Progenitor cell of endocrine pancreas (in vitro differentiated cells): ENCODE measurements at regions not wholly inside any gene's neighbourhood (a gene's known extent, or its start where the extent isn't known, plus 50 kb on each side); places are given as distances from the start of the nearest gene placed in this dataset.
A peak's percentile ranks its signal among the peaks of the same experiment; 100 is the strongest.
"Not testable (repeated sequence)": the region's sequence is repeated elsewhere in the genome, so short reads cannot be mapped to it uniquely, and the experiment has no call there.

Experiments
- DNase-seq: peaks from one replicate; pipeline ENCODE4 v3.0.0; 2021; ENCODE audit warnings: low spot score; ENCODE audit not compliant: unreplicated experiment
- H3K27ac Mint-ChIP-seq: 2 replicates; pipeline ENCODE4 v1.8.0; 2021; ENCODE audit warnings: mild to moderate bottlenecking, moderate library complexity, mixed read lengths
- H3K27me3 Mint-ChIP-seq: 2 replicates; pipeline ENCODE4 v1.8.0; 2021; ENCODE audit warnings: mixed read lengths
- H3K36me3 Mint-ChIP-seq: 2 replicates; pipeline ENCODE4 v1.8.0; 2022; ENCODE audit warnings: mixed read lengths; ENCODE audit not compliant: insufficient read depth
- H3K4me1 Mint-ChIP-seq: 2 replicates; pipeline ENCODE4 v1.8.0; 2021; ENCODE audit warnings: low read depth, mixed read lengths
- H3K4me3 Mint-ChIP-seq: 2 replicates; pipeline ENCODE4 v1.8.0; 2021; ENCODE audit warnings: low read depth, mild to moderate bottlenecking, moderate library complexity, mixed read lengths
- H3K9me3 Mint-ChIP-seq: 2 replicates; pipeline ENCODE4 v1.8.0; 2021; ENCODE audit warnings: low read depth, mixed read lengths
- TF ChIP-seq, protein P1 (sequence below): fragments of 200-600 bp; sonication (generic); IDR thresholded peaks from one replicate; pipeline ENCODE4 v1.5.0; 2021; ENCODE audit warnings: antibody characterized with exemption, mild to moderate bottlenecking; ENCODE audit not compliant: unreplicated experiment

DNA sequence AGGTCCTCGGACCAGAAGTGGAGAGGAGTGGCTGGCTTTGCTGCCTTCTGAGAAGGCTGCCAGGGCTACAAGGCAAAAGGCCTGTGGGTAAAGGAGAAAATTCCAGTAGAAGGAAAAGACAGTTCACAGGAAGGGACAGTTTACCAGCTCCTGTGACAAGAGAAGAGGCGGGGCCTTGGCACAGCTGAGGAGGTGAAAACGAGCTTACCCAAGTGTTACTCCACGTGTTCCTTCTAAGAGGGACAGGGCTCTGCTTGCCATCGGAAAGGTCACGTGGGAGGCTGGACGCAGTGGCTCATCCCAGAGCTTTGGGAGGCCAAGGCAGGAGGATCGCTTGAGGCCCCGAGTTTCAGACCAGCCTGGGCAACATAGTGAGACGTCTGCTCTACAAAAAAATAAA is 129.4 kb upstream of the ZNF746 start:
- Mint-ChIP-seq H3K36me3 (no peaks in the 10 kb centered on the region), H3K4me3 (no peak overlapping the region), H3K4me1 (peaks cover 14% of the 10 kb centered on the region), H3K27ac (no peak overlapping the region), H3K27me3 (peaks cover 9% of the 10 kb centered on the region), H3K9me3 (no peaks in the 10 kb centered on the region)
- no peak for DNase-seq
- TF ChIP-seq, protein P1, sequence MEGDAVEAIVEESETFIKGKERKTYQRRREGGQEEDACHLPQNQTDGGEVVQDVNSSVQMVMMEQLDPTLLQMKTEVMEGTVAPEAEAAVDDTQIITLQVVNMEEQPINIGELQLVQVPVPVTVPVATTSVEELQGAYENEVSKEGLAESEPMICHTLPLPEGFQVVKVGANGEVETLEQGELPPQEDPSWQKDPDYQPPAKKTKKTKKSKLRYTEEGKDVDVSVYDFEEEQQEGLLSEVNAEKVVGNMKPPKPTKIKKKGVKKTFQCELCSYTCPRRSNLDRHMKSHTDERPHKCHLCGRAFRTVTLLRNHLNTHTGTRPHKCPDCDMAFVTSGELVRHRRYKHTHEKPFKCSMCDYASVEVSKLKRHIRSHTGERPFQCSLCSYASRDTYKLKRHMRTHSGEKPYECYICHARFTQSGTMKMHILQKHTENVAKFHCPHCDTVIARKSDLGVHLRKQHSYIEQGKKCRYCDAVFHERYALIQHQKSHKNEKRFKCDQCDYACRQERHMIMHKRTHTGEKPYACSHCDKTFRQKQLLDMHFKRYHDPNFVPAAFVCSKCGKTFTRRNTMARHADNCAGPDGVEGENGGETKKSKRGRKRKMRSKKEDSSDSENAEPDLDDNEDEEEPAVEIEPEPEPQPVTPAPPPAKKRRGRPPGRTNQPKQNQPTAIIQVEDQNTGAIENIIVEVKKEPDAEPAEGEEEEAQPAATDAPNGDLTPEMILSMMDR = no peak

DNA sequence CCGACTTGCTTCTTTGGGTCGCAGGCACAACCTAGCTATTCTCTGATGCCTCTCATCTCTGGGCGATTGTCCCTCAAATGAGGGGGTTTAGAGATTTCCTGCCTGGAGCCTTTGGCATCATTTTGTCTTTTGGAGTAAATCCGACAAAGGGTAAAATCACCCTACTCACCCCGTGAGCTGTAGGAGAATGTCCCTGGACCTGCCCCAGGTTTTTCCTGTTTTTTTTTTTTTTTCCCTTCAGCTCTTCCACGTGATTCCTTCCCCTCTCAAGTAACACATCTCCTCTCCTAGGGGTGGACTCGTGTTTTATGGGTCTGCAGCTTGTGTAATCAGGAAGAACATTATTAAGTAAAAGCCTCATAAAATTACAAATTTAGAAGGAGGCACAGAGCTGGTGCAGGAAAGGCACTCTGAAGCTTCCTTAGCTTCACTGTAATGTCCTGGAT is 128.4 kb upstream of the ZNF746 start:
- DNase-seq = no peak
- Mint-ChIP-seq H3K4me3 (peak overlapping the region; percentile 84), H3K36me3 (peaks cover 2% of the 10 kb centered on the region), H3K27ac (no peak overlapping the region), H3K9me3 (no peaks in the 10 kb centered on the region), H3K27me3 (peaks cover 9% of the 10 kb centered on the region), H3K4me1 (peaks cover 14% of the 10 kb centered on the region)
- TF ChIP-seq, protein P1 = no peak

DNA sequence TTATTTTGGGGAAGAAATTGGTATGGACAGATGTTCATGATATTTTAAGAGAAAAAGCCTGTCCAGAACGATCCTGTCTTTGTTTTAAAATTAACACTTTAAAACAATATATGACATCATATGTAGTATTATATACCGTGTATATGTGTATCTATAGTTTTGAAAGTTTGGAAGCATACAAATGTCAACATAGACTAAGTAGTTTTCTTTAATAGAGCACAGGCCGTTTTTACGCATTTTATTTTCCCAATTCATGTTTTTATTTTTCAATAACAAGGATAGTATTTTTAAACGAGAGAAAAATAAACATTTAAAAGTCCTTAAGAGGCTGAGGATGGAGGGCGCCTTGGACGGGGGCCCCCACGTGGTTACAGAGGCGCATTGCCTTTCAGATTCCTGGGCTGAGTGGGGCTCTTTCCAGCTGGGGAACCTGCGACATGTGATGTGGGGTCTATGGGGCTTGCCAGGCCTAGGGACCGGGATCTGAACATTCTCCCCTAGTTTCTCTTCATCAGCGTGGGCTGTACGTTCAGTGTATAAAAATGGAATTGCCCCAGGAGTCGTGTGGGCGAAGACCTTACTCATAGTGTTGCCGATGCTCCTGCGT is 127.8 kb upstream of the ZNF746 start:
- H3K4me3 Mint-ChIP-seq = peak overlapping the region; percentile 84
- H3K4me1 Mint-ChIP-seq = peaks cover 14% of the 10 kb centered on the region
- H3K27me3 Mint-ChIP-seq = peaks cover 9% of the 10 kb centered on the region
- TF ChIP-seq, protein P1 = peak; percentile 75
- peaks cover 3% of the 10 kb centered on the region for H3K36me3 Mint-ChIP-seq
- peak overlapping the region; percentile 59 for H3K27ac Mint-ChIP-seq
- no peaks in the 10 kb centered on the region for H3K9me3 Mint-ChIP-seq
- DNase-seq = peak; percentile 30

DNA sequence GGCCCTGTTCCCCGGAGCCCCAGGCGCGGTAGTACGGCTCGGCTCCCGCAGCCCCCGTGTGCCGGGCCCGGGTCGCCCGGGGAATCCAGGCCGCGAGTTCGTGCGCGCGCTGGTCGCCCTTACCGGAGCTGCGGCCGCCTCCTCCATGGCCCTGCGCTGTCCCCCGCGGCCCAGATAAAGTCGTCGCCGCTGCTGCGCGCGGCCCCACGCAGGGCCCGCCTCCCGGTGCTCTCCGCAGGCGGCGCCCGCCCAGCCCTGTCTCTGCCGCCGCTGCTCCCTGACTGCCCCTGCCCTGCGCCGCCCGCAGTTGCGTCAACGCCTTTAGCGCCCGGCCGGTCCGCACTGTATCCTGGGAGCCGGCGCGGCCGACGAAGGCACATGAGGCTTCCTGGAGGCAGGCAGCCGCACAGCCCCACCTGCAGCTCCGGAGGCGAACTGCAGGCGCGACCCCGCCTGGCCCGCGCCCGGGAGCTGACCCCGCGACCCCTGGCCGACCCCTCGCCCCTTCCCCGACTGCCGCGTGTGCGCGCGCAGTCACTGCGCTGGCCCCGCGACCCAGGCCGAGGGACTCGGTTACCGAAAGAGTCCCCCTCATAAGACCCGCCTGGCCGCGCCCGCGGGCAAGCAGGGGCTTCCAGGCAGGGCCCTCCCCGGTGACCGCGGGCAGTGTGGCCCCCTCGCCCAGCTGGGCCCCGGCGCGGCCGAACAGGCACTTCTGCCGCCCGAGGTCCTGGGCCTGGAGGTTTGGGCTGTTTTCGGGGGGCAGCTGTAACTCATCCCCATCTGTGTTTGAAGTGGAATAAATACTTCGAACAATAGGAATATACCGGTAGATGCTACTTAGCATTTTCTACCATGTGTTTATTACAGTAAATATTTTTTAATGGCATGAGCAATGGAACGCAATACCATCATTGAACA is 127.1 kb upstream of the ZNF746 start:
- TF ChIP-seq, protein P1 = peak; percentile 90
- Mint-ChIP-seq H3K4me3 (peak overlapping the region; percentile 84), H3K27me3 (peaks cover 9% of the 10 kb centered on the region), H3K27ac (peak overlapping the region; percentile 91), H3K9me3 (no peaks in the 10 kb centered on the region), H3K36me3 (peaks cover 5% of the 10 kb centered on the region), H3K4me1 (peaks cover 14% of the 10 kb centered on the region)
- DNase-seq = peak; percentile 97

DNA sequence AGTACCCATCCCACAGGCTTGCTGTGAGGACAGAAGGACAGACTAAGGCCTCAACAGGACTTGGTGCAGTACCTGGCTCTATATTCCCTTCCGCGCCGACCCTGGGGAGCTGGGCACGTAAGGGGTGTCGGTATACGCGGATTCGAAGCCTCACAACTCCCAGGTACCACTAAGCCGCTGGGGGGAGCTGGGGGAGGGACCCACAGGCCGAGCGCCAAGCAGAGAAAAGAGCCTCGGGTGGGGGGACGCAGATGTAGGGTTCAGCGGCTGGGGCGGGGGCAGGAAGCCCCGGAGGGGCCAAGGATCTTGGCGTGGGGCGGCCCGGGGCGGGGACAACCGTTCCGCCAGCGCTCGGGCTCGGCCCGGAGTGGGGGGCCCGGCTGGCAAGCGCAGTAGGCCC is 126.4 kb upstream of the ZNF746 start:
- peaks cover 14% of the 10 kb centered on the region for H3K4me1 Mint-ChIP-seq
- H3K27ac Mint-ChIP-seq = peak overlapping the region; percentile 90
- H3K4me3 Mint-ChIP-seq = peak overlapping the region; percentile 90
- H3K27me3 Mint-ChIP-seq = peaks cover 9% of the 10 kb centered on the region
- TF ChIP-seq, protein P1 = no peak
- peaks cover 8% of the 10 kb centered on the region for H3K36me3 Mint-ChIP-seq
- peak; percentile 27 for DNase-seq
- H3K9me3 Mint-ChIP-seq = no peaks in the 10 kb centered on the region

DNA sequence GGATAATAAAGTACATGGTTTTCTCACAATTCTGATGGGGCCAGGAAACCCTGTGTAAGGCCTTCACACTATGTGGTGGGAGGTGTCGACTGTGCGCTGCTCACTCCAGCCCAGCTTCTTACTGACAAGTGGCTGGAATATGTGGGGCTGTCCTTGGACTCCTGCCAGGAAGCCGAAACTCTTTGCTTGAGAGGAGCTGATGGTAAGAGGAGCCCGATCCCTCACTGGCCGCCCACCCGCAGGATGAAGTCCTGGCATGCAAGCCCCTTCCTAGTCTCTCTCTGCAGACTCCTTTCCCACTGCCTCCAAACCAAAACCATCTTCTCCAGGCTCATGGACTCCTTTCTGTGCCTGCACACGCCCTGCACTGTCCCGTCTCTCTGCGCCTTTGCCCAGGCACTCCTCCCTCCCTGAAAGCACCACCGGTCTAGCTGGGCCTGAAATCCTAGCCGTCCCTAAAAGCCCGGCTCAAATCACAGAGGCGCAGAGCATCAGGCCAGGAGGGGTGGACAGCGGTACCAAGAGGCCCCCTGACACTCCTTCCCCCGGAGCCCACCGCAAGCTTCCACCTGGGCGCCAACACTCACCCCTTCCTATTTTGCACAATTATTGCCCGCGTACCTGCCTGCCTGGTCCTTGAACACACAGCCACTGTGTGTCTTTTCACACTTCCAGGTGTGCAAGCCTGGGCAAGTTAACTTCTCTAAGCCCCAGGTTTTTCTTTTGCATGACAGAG is 125.8 kb upstream of the ZNF746 start:
- not testable (repeated sequence) for H3K27me3 Mint-ChIP-seq, DNase-seq, H3K9me3 Mint-ChIP-seq, H3K36me3 Mint-ChIP-seq
- Mint-ChIP-seq H3K27ac (peak overlapping the region; percentile 90), H3K4me1 (peaks cover 14% of the 10 kb centered on the region), H3K4me3 (peak overlapping the region; percentile 90)
